ENCODE measurements at regions not wholly inside any gene's neighbourhood (a gene's known extent, or its start where the extent isn't known, plus 50 kb on each side); places are given as distances from the start of the nearest gene placed in this dataset.

DNA sequence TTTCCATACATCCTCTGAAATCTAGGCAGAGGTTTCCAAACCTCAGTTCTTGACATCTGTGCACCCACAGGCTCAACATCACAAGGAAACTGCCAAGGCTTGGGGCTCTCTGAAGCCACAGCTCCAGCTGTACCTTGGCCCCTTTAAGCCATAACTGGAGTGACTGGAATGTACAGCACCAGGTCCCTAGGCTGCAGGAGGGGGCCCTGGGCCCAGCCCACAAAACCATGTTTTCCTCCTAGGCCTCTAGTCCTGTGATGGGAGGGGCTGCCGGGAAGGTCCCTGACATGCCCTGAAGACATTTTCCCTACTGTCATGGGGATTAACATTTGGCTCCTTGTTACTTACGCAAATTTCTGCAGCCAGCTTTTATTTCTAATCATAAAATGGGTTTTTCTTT, 1093.0 kb upstream of the PCDH9 start:
- no peak for DNase-seq
- H3K36me3 Mint-ChIP-seq: peaks cover 17% of the 10 kb centered on the region
- intact Hi-C loops (cut with micrococcal nuclease): no loop called here
- H3K4me3 Mint-ChIP-seq: no peak overlapping the region
- peaks cover 17 to 21% of the 10 kb centered on the region in 2 donors for H3K9me3 Mint-ChIP-seq
- Histone ChIP-seq H3K27me3 (ENCODE audit: control insufficient read depth, insufficient read depth, low read length) (no peaks in the 10 kb centered on the region), H3K4me1 (ENCODE audit: control insufficient read depth, insufficient read depth, low read length) (no peaks in the 10 kb centered on the region), H3K4me3 (ENCODE audit: low read length) (no peak overlapping the region), H3K9me3 (ENCODE audit: control insufficient read depth, insufficient read depth, low read length) (peaks cover 14% of the 10 kb centered on the region), H3K27ac (ENCODE audit: low read length) (no peak overlapping the region), H3K36me3 (ENCODE audit: control insufficient read depth, insufficient read depth, low read length) (no peaks in the 10 kb centered on the region)
- 98% methylated on average over 2 of the region's 2 CpGs for WGBS (ENCODE audit: insufficient coverage)
- no peaks in the 10 kb centered on the region for H3K27me3 Mint-ChIP-seq (ENCODE audit: low read depth in 2 of 2)
- H3K4me1 Mint-ChIP-seq: no peaks in the 10 kb centered on the region
- no peak for ATAC-seq
- TF ChIP-seq, protein P1, sequence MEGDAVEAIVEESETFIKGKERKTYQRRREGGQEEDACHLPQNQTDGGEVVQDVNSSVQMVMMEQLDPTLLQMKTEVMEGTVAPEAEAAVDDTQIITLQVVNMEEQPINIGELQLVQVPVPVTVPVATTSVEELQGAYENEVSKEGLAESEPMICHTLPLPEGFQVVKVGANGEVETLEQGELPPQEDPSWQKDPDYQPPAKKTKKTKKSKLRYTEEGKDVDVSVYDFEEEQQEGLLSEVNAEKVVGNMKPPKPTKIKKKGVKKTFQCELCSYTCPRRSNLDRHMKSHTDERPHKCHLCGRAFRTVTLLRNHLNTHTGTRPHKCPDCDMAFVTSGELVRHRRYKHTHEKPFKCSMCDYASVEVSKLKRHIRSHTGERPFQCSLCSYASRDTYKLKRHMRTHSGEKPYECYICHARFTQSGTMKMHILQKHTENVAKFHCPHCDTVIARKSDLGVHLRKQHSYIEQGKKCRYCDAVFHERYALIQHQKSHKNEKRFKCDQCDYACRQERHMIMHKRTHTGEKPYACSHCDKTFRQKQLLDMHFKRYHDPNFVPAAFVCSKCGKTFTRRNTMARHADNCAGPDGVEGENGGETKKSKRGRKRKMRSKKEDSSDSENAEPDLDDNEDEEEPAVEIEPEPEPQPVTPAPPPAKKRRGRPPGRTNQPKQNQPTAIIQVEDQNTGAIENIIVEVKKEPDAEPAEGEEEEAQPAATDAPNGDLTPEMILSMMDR (IDR thresholded peaks at IDR 0.05): no peak
- H3K27ac Mint-ChIP-seq: no peak overlapping the region

DNA sequence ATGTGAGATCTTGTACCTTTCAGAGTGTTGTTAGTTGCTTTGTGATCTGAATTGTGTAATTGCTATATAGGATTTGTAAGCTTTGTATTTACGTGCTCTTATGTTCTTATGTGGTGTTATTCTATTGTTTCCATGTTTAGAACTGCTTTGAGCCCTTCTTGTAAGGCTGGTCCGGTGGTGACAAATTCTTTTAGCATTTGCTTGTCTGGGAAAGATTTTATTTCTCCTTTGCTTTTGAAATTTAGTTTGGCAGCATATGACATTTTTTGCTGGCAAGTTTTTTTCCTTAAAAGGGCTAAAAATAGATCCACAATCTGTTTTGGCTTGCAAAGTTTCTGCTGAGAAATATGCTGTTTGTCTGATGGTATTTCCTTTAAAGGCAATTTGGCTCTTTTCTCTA, 1089.2 kb upstream of the PCDH9 start:
- Histone ChIP-seq H3K27ac (ENCODE audit: low read length) (no peak overlapping the region), H3K36me3 (ENCODE audit: control insufficient read depth, insufficient read depth, low read length) (no peaks in the 10 kb centered on the region), H3K9me3 (ENCODE audit: control insufficient read depth, insufficient read depth, low read length) (peaks cover 14% of the 10 kb centered on the region), H3K27me3 (ENCODE audit: control insufficient read depth, insufficient read depth, low read length) (no peaks in the 10 kb centered on the region), H3K4me1 (ENCODE audit: control insufficient read depth, insufficient read depth, low read length) (no peaks in the 10 kb centered on the region), H3K4me3 (ENCODE audit: low read length) (no peak overlapping the region)
- TF ChIP-seq, protein P1 (IDR thresholded peaks at IDR 0.05): no peak
- intact Hi-C loops (cut with micrococcal nuclease): no loop called here
- no peaks in the 10 kb centered on the region for H3K27me3 Mint-ChIP-seq (ENCODE audit: low read depth in 2 of 2)
- peaks cover 30 to 31% of the 10 kb centered on the region in 2 donors for H3K9me3 Mint-ChIP-seq
- DNase-seq (no peak), ATAC-seq (no peak)
- 86% methylated on average over 2 of the region's 2 CpGs for WGBS (ENCODE audit: insufficient coverage)
- H3K4me1 Mint-ChIP-seq: no peaks in the 10 kb centered on the region
- H3K4me3 Mint-ChIP-seq: no peak overlapping the region
- H3K27ac Mint-ChIP-seq: no peak overlapping the region
- H3K36me3 Mint-ChIP-seq: peaks cover 17% of the 10 kb centered on the region

DNA sequence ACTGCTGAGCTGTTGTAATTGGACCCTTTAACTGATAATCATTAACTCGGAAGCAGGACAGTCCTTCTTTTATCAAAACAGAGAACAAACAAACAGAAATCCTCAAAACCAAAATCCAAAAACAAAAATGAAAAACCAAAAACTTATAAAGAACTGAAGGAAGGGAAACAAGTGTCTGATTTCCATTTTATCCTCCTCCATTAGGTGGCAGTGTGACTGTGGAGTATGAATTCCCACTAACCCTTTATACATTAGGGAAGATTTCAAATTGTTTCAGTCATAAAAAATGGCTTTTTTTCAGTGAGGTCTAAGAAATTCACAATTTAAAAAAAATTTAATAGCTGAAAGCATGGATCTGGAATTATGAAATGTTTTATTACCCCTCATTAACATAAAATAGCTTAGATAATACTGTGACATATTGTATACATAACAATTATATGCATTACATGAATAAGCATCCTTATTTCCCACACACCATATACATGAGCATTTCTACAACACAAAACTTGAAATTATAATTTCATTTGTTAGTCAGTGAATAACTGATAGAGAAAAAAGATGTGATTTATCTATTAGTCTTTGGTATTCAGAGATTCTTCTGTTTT, 1074.3 kb upstream of the PCDH9 start:
- peaks cover 7 to 13% of the 10 kb centered on the region in 2 donors for H3K9me3 Mint-ChIP-seq
- WGBS (ENCODE audit: insufficient coverage): no CpG with 5 or more reads among the region's 1 CpG

More for the DNA sequence above, 1074.3 kb upstream of the PCDH9 start:
- Mint-ChIP-seq H3K4me1 (no peaks in the 10 kb centered on the region), H3K4me3 (no peak overlapping the region), H3K27ac (no peak overlapping the region), H3K27me3 (ENCODE audit: low read depth in 2 of 2) (no peaks in the 10 kb centered on the region), H3K36me3 (no peaks in the 10 kb centered on the region)
- Histone ChIP-seq H3K27ac (ENCODE audit: low read length) (no peak overlapping the region), H3K36me3 (ENCODE audit: control insufficient read depth, insufficient read depth, low read length) (no peaks in the 10 kb centered on the region), H3K9me3 (ENCODE audit: control insufficient read depth, insufficient read depth, low read length) (no peaks in the 10 kb centered on the region), H3K4me1 (ENCODE audit: control insufficient read depth, insufficient read depth, low read length) (no peaks in the 10 kb centered on the region), H3K27me3 (ENCODE audit: control insufficient read depth, insufficient read depth, low read length) (no peaks in the 10 kb centered on the region), H3K4me3 (ENCODE audit: low read length) (no peak overlapping the region)
- TF ChIP-seq, protein P1 (IDR thresholded peaks at IDR 0.05): no peak
- intact Hi-C loops (cut with micrococcal nuclease): no loop called here
- ATAC-seq (no peak), DNase-seq (no peak)

All from natural killer cell (primary cell).